PC-3 (cell line): ENCODE measurements at regions not wholly inside any gene's neighbourhood (a gene's known extent, or its start where the extent isn't known, plus 50 kb on each side); places are given as distances from the start of the nearest gene placed in this dataset.
A peak's percentile ranks its signal among the peaks of the same experiment; 100 is the strongest.
"Not testable (repeated sequence)": the region's sequence is repeated elsewhere in the genome, so short reads cannot be mapped to it uniquely, and the experiment has no call there.

Source experiments
- ATAC-seq: fragments of 200-7000 bp; cut with Tn5 transposase; 2 replicates; pipeline ENCODE4 v1.9.1; 2020; ENCODE audit warnings: mild to moderate bottlenecking, moderate library complexity
- BruUV-seq: library from RNA; stranded (reverse); fragments of 400-500 nt; replicated peaks from 2 replicates; lab custom pipeline; 2021; lab: Mats Ljungman, UMichigan
- CTCF ChIA-PET: fragments of 300-600 bp; sonication (Branson Sonifier 250); formaldehyde crosslinking; loops from one replicate; lab custom pipeline; 2022; ENCODE audit warnings: antibody characterized with exemption; lab: Charles Lee
- POLR2A ChIA-PET: fragments of 300-600 bp; sonication (Branson Sonifier 250); formaldehyde crosslinking; loops from one replicate; lab custom pipeline; 2022; ENCODE audit warnings: antibody characterized with exemption; ENCODE audit not compliant: unreplicated experiment; lab: Charles Lee
- DNase-seq: peaks from one replicate; pipeline ENCODE4 v3.0.0-alpha.2; 2015
- H2AFZ ChIP-seq: fragments of 300-600 bp; sonication (generic); 2 replicates; pipeline ENCODE4 v1.6.0; 2016; ENCODE audit warnings: antibody characterized with exemption, low read length
- H3F3A ChIP-seq: fragments of 300-600 bp; sonication (generic); one replicate; pipeline ENCODE4 v1.6.0; 2017; ENCODE audit warnings: antibody characterized with exemption, low read length, control low read depth, mild to moderate bottlenecking; ENCODE audit not compliant: unreplicated experiment
- H3K27ac ChIP-seq: fragments of 300-600 bp; sonication (generic); 2 replicates; pipeline ENCODE4 v1.5.1; 2016; ENCODE audit warnings: mild to moderate bottlenecking, low read length
- H3K27me3 ChIP-seq: fragments of 300-600 bp; sonication (generic); 2 replicates; pipeline ENCODE4 v1.6.1; 2016; ENCODE audit warnings: low read length, mixed read lengths
- H3K36me3 ChIP-seq: fragments of 300-600 bp; sonication (generic); 2 replicates; pipeline ENCODE4 v1.6.1; 2016; ENCODE audit warnings: low read depth, mixed run types, low read length, mixed read lengths
- H3K4me1 ChIP-seq: fragments of 300-600 bp; sonication (generic); 2 replicates; pipeline ENCODE4 v1.5.1; 2016; ENCODE audit warnings: low read length; ENCODE audit not compliant: insufficient read depth
- H3K4me2 ChIP-seq: fragments of 300-600 bp; sonication (generic); 2 replicates; pipeline ENCODE4 v1.6.0; 2016; ENCODE audit warnings: low read length
- H3K4me3 ChIP-seq: fragments of 300-600 bp; sonication (generic); 2 replicates; pipeline ENCODE4 v1.5.1; 2016; ENCODE audit warnings: mild to moderate bottlenecking, low read length, mixed read lengths
- H3K79me2 ChIP-seq: fragments of 300-600 bp; sonication (generic); 2 replicates; pipeline ENCODE4 v1.6.1; 2017; ENCODE audit warnings: low read length, mixed read lengths
- H3K9ac ChIP-seq: fragments of 300-600 bp; sonication (generic); 2 replicates; pipeline ENCODE4 v1.6.0; 2016; ENCODE audit warnings: mild to moderate bottlenecking, low read length
- H3K9me2 ChIP-seq: fragments of 300-600 bp; sonication (generic); replicated peaks from 2 replicates; pipeline ENCODE4 v1.6.1; 2016; ENCODE audit warnings: mixed run types, low read length, mixed read lengths
- H3K9me3 ChIP-seq: fragments of 300-600 bp; sonication (generic); 2 replicates; pipeline ENCODE4 v1.6.1; 2016; ENCODE audit warnings: low read length, mixed read lengths
- H4K20me1 ChIP-seq: fragments of 300-600 bp; sonication (generic); 2 replicates; pipeline ENCODE4 v1.6.1; 2016; ENCODE audit warnings: low read length, mixed read lengths
- CTCF ChIP-seq: fragments of 300-600 bp; sonication (generic); conservative IDR thresholded peaks from 2 replicates; pipeline ENCODE4 v1.5.1; 2017; ENCODE audit warnings: antibody characterized with exemption, low read depth, mild to moderate bottlenecking, low read length
- EZH2 ChIP-seq: fragments of 300-600 bp; sonication (generic); IDR thresholded peaks from one replicate; pipeline ENCODE4 v1.6.1; 2017; ENCODE audit warnings: antibody characterized with exemption, mild to moderate bottlenecking, low read length; ENCODE audit not compliant: unreplicated experiment
- EZH2phosphoT487 ChIP-seq: fragments of 300-600 bp; sonication (generic); IDR thresholded peaks from 2 replicates; pipeline ENCODE4 v1.6.1; 2018; ENCODE audit warnings: mild to moderate bottlenecking, antibody characterized with exemption, low read length, borderline replicate concordance
- intact Hi-C: fragments of 100-400 bp; cut with micrococcal nuclease; formaldehyde crosslinking; loops from 2 replicates; pipeline ENCODE4 v1.9.0; 2023

- H3K9me2 ChIP-seq, result no peaks in the 10 kb centered on the region
- H3K9ac ChIP-seq, result no peak overlapping the region
- H3K9me3 ChIP-seq, result no peaks in the 10 kb centered on the region
- H2AFZ ChIP-seq, result no peak overlapping the region
- H3K79me2 ChIP-seq, result no peaks in the 10 kb centered on the region
- ATAC-seq (no peak), DNase-seq (no peak)
- no peaks in the 10 kb centered on the region for H3K27me3 ChIP-seq
- ChIA-PET POLR2A (no interaction called here), CTCF (no interaction called here)
- TF ChIP-seq EZH2, result no peak
- TF ChIP-seq CTCF, result no peak
- TF ChIP-seq EZH2phosphoT487, result no peak
- no peaks in the 10 kb centered on the region for H3K36me3 ChIP-seq
- no peaks in the 10 kb centered on the region for H4K20me1 ChIP-seq
- H3K4me2 ChIP-seq, result no peak overlapping the region
- H3K4me1 ChIP-seq, result no peaks in the 10 kb centered on the region
- no peaks in the 10 kb centered on the region for H3F3A ChIP-seq
- no peak overlapping the region for H3K27ac ChIP-seq
- intact Hi-C loops, result no loop called here
- no peak overlapping the region for H3K4me3 ChIP-seq
- no TSS peak for BruUV-seq
Measured at GRCh38 chr2:211205836-211206235, 649.4 kb downstream of the CPS1 start.

- Histone ChIP-seq H3F3A (no peaks in the 10 kb centered on the region), H3K4me1 (no peaks in the 10 kb centered on the region), H3K27me3 (no peaks in the 10 kb centered on the region), H3K79me2 (no peaks in the 10 kb centered on the region), H2AFZ (no peak overlapping the region), H3K36me3 (no peaks in the 10 kb centered on the region), H3K4me2 (no peak overlapping the region), H3K27ac (no peak overlapping the region), H3K9ac (no peak overlapping the region), H3K9me2 (no peaks in the 10 kb centered on the region), H3K9me3 (no peaks in the 10 kb centered on the region), H4K20me1 (no peaks in the 10 kb centered on the region), H3K4me3 (no peak overlapping the region)
- TF ChIP-seq CTCF (peak; percentile 68), EZH2 (no peak)
- DNase-seq, result peak; percentile 54
- no TSS peak for BruUV-seq
- POLR2A ChIA-PET, result interaction anchor here (0.7 kb wide), 1 partner anchor 180 kb away, joined by 3 read pairs; no protein-coding TSS in a partner anchor
- 0 out of 2 replicates have a peak, but pooled peaks have one; percentile 37 for ATAC-seq
- intact Hi-C loops, result loop anchor here (1.0 kb wide), 1 partner anchor 239 kb away; no protein-coding TSS in a partner anchor
- CTCF ChIA-PET, result interaction anchor here (1.1 kb wide), 1 partner anchor 239 kb away, joined by 5 read pairs; no protein-coding TSS in a partner anchor
Measured at GRCh38 chr2:211216221-211216620, 659.8 kb downstream of the CPS1 start.

GRCh38 chr2:211219548-211219947, 663.1 kb downstream of the CPS1 start:
- H4K20me1 ChIP-seq, CTCF ChIA-PET, H3K9me2 ChIP-seq, H3K79me2 ChIP-seq, H2AFZ ChIP-seq, H3F3A ChIP-seq, H3K9me3 ChIP-seq, H3K9ac ChIP-seq, H3K36me3 ChIP-seq, H3K4me2 ChIP-seq, DNase-seq, POLR2A ChIA-PET, H3K4me3 ChIP-seq, H3K27me3 ChIP-seq, BruUV-seq, intact Hi-C loops, H3K27ac ChIP-seq, H3K4me1 ChIP-seq, ATAC-seq: not testable (repeated sequence)
